ENCODE measurements at regions not wholly inside any gene's neighbourhood (a gene's known extent, or its start where the extent isn't known, plus 50 kb on each side); places are given as distances from the start of the nearest gene placed in this dataset.

DNA sequence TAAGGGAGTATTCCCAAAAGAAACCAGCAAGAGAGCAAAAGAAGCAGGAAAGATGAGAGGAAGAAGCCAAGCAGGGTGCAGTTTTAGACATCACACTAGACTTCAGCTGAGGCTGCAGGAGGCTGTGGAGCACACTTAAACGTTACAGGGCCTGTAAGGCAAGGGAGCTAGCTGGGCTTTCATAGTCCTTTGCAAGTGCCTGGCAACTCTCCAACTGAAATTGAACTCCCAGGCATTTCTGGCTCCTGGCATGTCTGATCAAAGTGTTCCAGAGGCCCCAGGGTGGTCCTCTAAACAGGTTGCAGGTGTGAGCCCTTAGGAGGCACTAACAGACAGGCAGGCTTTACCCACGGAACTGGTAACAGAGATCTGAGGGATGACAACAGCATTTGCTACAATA, 750.2 kb downstream of the XPNPEP1 start:
- TF ChIP-seq ATF1 (CRISPR knock-in tag; IDR thresholded peaks at IDR 0.05), result no peak
- TF ChIP-seq, protein P1, sequence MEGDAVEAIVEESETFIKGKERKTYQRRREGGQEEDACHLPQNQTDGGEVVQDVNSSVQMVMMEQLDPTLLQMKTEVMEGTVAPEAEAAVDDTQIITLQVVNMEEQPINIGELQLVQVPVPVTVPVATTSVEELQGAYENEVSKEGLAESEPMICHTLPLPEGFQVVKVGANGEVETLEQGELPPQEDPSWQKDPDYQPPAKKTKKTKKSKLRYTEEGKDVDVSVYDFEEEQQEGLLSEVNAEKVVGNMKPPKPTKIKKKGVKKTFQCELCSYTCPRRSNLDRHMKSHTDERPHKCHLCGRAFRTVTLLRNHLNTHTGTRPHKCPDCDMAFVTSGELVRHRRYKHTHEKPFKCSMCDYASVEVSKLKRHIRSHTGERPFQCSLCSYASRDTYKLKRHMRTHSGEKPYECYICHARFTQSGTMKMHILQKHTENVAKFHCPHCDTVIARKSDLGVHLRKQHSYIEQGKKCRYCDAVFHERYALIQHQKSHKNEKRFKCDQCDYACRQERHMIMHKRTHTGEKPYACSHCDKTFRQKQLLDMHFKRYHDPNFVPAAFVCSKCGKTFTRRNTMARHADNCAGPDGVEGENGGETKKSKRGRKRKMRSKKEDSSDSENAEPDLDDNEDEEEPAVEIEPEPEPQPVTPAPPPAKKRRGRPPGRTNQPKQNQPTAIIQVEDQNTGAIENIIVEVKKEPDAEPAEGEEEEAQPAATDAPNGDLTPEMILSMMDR (IDR thresholded peaks at IDR 0.05), result no peak
- TF ChIP-seq, protein P2, sequence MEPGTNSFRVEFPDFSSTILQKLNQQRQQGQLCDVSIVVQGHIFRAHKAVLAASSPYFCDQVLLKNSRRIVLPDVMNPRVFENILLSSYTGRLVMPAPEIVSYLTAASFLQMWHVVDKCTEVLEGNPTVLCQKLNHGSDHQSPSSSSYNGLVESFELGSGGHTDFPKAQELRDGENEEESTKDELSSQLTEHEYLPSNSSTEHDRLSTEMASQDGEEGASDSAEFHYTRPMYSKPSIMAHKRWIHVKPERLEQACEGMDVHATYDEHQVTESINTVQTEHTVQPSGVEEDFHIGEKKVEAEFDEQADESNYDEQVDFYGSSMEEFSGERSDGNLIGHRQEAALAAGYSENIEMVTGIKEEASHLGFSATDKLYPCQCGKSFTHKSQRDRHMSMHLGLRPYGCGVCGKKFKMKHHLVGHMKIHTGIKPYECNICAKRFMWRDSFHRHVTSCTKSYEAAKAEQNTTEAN (CRISPR knock-in tag; IDR thresholded peaks at IDR 0.05), result no peak
- no peak for TF ChIP-seq ELF4 (CRISPR knock-in tag; IDR thresholded peaks at IDR 0.05; ENCODE audit: low read depth)
- TF ChIP-seq FOXJ3 (CRISPR knock-in tag; IDR thresholded peaks at IDR 0.05; ENCODE audit: borderline replicate concordance), result no peak
- TF ChIP-seq JUN (CRISPR knock-in tag; IDR thresholded peaks at IDR 0.05), result no peak

Data from WTC11 (cell line).